Colonic mucosa (tissue), 4 donors: ENCODE measurements at regions not wholly inside any gene's neighbourhood (a gene's known extent, or its start where the extent isn't known, plus 50 kb on each side); places are given as distances from the start of the nearest gene placed in this dataset.

ENCODE experiments used
- DNase-seq: peaks from one replicate; pipeline ENCODE4 v3.0.0-alpha.2; 2020
- H3K27ac ChIP-seq: fragments of 200-600 bp; one replicate; pipeline ENCODE4 v1.8.0; 2021
- H3K27me3 ChIP-seq: fragments of 200-600 bp; one replicate; pipeline ENCODE4 v1.8.0; 2021
- H3K36me3 ChIP-seq: fragments of 200-600 bp; one replicate; pipeline ENCODE4 v1.8.0; 2021
- H3K4me1 ChIP-seq: fragments of 200-600 bp; one replicate; pipeline ENCODE4 v1.8.0; 2021; ENCODE audit warnings: mild to moderate bottlenecking
- H3K4me3 ChIP-seq: fragments of 200-600 bp; one replicate; pipeline ENCODE4 v1.8.0; 2021
- H3K9ac ChIP-seq, 2 donors: one replicate each; pipeline ENCODE4 v1.7.0; 2013; ENCODE audit warnings: control low read depth in 2 of 2, low read depth in 2 of 2, low read length in 2 of 2
- H3K9me3 ChIP-seq: fragments of 200-600 bp; one replicate; pipeline ENCODE4 v1.8.0; 2021
- CTCF ChIP-seq: fragments of 200-600 bp; IDR thresholded peaks from one replicate; pipeline ENCODE4 v1.8.0; 2022; ENCODE audit warnings: antibody characterized with exemption, mild to moderate bottlenecking
- intact Hi-C: fragments of 100-400 bp; cut with DNase I; formaldehyde crosslinking; loops from one replicate; pipeline ENCODE4 v1.14.1; 2022
- donor health status: healthy.
- donor health status: DM: no; HTN: no; CAD: no.
- donor health status: DM: no; HTN: no; CAD: no.

GRCh38 chr7:91414734-91415133 is 150.5 kb downstream of the FZD1 start:
- no peak for DNase-seq
- Histone ChIP-seq H3K36me3 (no peaks in the 10 kb centered on the region), H3K27me3 (no peaks in the 10 kb centered on the region), H3K9ac (no peak overlapping the region), H3K4me3 (no peak overlapping the region), H3K4me1 (no peaks in the 10 kb centered on the region), H3K27ac (no peak overlapping the region), H3K9me3 (no peaks in the 10 kb centered on the region)
- intact Hi-C loops: no loop called here
- TF ChIP-seq CTCF: no peak

GRCh38 chr7:91416155-91416865 is 152.1 kb downstream of the FZD1 start:
- DNase-seq: no peak
- H3K27me3 ChIP-seq: no peaks in the 10 kb centered on the region
- intact Hi-C loops: no loop called here
- H3K4me3 ChIP-seq: no peak overlapping the region
- no peaks in the 10 kb centered on the region for H3K36me3 ChIP-seq
- no peak for TF ChIP-seq CTCF
- no peak overlapping the region for H3K27ac ChIP-seq
- no peaks in the 10 kb centered on the region for H3K9me3 ChIP-seq
- no peaks in the 10 kb centered on the region for H3K4me1 ChIP-seq
- no peak overlapping the region for H3K9ac ChIP-seq

GRCh38 chr7:91420606-91421005 is 156.4 kb downstream of the FZD1 start:
- H3K27ac ChIP-seq: no peak overlapping the region
- no peak for TF ChIP-seq CTCF
- no peak overlapping the region for H3K4me3 ChIP-seq
- no peaks in the 10 kb centered on the region for H3K27me3 ChIP-seq
- no peaks in the 10 kb centered on the region for H3K9me3 ChIP-seq
- no peaks in the 10 kb centered on the region for H3K4me1 ChIP-seq
- DNase-seq: no peak
- H3K9ac ChIP-seq: no peak overlapping the region
- no peaks in the 10 kb centered on the region for H3K36me3 ChIP-seq
- intact Hi-C loops: no loop called here

- Histone ChIP-seq H3K9ac (no peak overlapping the region), H3K4me3 (no peak overlapping the region), H3K27ac (no peak overlapping the region), H3K36me3 (no peaks in the 10 kb centered on the region), H3K9me3 (no peaks in the 10 kb centered on the region), H3K27me3 (no peaks in the 10 kb centered on the region), H3K4me1 (no peaks in the 10 kb centered on the region)
- DNase-seq: no peak
- no peak for TF ChIP-seq CTCF
- intact Hi-C loops: no loop called here
Measured at GRCh38 chr7:91421018-91421417, 156.8 kb downstream of the FZD1 start.

GRCh38 chr7:91424371-91424770 is 160.1 kb downstream of the FZD1 start:
- Histone ChIP-seq H3K9ac (no peak overlapping the region), H3K27ac (no peak overlapping the region), H3K36me3 (no peaks in the 10 kb centered on the region), H3K4me3 (no peak overlapping the region), H3K9me3 (no peaks in the 10 kb centered on the region), H3K4me1 (no peaks in the 10 kb centered on the region), H3K27me3 (no peaks in the 10 kb centered on the region)
- DNase-seq: no peak
- TF ChIP-seq CTCF: no peak
- intact Hi-C loops: no loop called here
